Memory B cell (primary cell): ENCODE measurements at regions not wholly inside any gene's neighbourhood (a gene's known extent, or its start where the extent isn't known, plus 50 kb on each side); places are given as distances from the start of the nearest gene placed in this dataset.

ENCODE experiments used
- ATAC-seq: fragments of 150-1000 bp; cut with Tn5 transposase; 2 replicates; pipeline ENCODE4 v1.10.0; 2021; ENCODE audit warnings: low read depth, mild to moderate bottlenecking, moderate library complexity
- DNase-seq, 2 donors: peaks; one replicate each; pipeline ENCODE4 v3.0.0; 2022; ENCODE audit warnings: low spot score in 2 of 2
- H3K27ac Mint-ChIP-seq: one replicate; pipeline ENCODE4 v1.8.0; 2022; ENCODE audit warnings: mild to moderate bottlenecking, moderate library complexity, mixed read lengths
- H3K27me3 Mint-ChIP-seq: one replicate; pipeline ENCODE4 v1.8.0; 2022; ENCODE audit warnings: mixed read lengths
- H3K36me3 Mint-ChIP-seq: one replicate; pipeline ENCODE4 v1.8.0; 2022; ENCODE audit warnings: mild to moderate bottlenecking, mixed read lengths
- H3K4me1 Mint-ChIP-seq: one replicate; pipeline ENCODE4 v1.8.0; 2022; ENCODE audit warnings: mixed read lengths
- H3K4me3 Mint-ChIP-seq: one replicate; pipeline ENCODE4 v1.8.0; 2022; ENCODE audit warnings: mild to moderate bottlenecking, moderate library complexity, mixed read lengths
- H3K9me3 Mint-ChIP-seq: one replicate; pipeline ENCODE4 v1.8.0; 2022; ENCODE audit warnings: mixed read lengths

- H3K4me1 Mint-ChIP-seq, result peaks cover 4% of the 10 kb centered on the region
- H3K36me3 Mint-ChIP-seq, result peaks cover 1% of the 10 kb centered on the region
- no peak for ATAC-seq
- DNase-seq, result no peak
- peaks cover 4% of the 10 kb centered on the region for H3K27me3 Mint-ChIP-seq
- H3K27ac Mint-ChIP-seq, result no peak overlapping the region
- peak overlapping the region; percentile 9 for H3K4me3 Mint-ChIP-seq
- H3K9me3 Mint-ChIP-seq, result peaks cover 2% of the 10 kb centered on the region
These were observed 219.6 kb upstream of the SHH start for GRCh38 chr7:156031679-156032478.

DNA sequence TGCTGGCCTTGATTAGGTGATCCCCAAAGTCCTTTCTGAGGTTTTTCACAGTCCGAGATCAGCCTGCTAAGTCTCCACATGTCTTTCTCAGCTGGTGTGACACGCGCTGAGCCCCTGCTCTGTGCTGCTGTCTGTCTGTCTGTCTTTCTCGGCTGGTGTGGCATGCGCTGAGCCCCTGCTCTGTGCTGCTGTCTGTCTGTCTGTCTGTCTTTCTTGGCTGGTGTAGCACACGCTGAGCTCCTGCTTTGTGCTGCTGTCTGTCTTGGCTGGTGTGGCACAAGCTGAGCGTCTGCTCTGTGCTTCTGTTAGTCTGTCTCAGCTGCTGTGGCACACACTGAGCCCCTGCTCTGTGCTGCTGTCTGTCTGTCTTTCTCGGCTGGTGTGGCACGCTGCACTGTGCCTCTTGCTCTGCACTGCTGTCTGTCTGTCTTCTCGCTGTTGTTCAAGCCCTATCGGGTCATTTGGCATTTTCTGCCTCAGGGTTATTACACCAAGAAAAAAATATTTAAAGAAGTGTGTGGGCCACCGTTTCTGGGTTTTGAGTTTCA is 217.3 kb upstream of the SHH start:
- Mint-ChIP-seq H3K4me3 (no peak overlapping the region), H3K27ac (no peak overlapping the region), H3K4me1 (peaks cover 4% of the 10 kb centered on the region), H3K9me3 (peaks cover 2% of the 10 kb centered on the region), H3K27me3 (peaks cover 4% of the 10 kb centered on the region), H3K36me3 (peaks cover 1% of the 10 kb centered on the region)
- ATAC-seq, result no peak
- DNase-seq, result no peak

DNA sequence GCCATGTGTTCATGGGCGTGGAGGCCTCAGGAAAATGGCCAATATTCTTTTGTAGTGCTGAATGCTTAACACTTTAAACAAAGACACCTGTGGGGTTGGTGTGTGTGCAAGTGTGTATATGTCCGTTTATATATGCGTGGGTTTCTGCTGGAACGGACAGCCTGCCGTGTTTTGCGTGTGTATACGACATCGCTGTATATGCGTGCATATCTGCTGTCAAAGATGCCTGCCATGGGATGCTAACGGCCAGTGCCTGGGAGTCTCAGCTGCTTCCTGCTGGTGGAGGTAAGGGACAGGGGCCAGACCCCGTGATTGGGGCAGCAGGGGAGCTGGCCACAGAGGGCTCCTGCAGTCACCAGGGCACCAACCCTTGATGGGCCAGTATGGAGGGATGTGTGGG is 216.3 kb upstream of the SHH start:
- Mint-ChIP-seq H3K27me3 (peaks cover 4% of the 10 kb centered on the region), H3K9me3 (peaks cover 2% of the 10 kb centered on the region), H3K4me1 (no peaks in the 10 kb centered on the region), H3K36me3 (peaks cover 1% of the 10 kb centered on the region), H3K4me3 (no peak overlapping the region), H3K27ac (no peak overlapping the region)
- DNase-seq (no peak), ATAC-seq (no peak)

DNA sequence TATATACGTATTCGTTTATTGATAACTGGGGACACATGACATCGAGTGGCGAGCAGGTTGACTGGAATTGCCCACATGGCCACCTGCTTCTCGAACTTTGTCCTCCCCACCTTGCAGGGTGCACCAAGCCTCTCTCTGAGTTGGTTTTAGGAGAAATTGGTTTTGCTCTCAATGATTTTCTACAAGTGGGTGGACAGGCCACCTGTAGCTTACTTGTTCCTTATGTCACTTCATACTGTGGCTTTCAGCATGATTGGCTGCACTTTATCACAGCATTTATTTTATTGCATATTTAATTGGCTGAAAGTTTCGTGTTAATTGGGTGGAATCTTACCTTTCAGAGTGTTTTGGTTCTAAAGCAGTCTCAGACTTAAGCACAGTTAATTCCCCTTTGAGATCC is 215.6 kb upstream of the SHH start:
- no peak overlapping the region for H3K4me3 Mint-ChIP-seq
- H3K27me3 Mint-ChIP-seq, result peaks cover 4% of the 10 kb centered on the region
- no peak overlapping the region for H3K27ac Mint-ChIP-seq
- DNase-seq (no peak), ATAC-seq (no peak)
- H3K4me1 Mint-ChIP-seq, result no peaks in the 10 kb centered on the region
- peaks cover 1% of the 10 kb centered on the region for H3K36me3 Mint-ChIP-seq
- peaks cover 2% of the 10 kb centered on the region for H3K9me3 Mint-ChIP-seq

- Mint-ChIP-seq H3K9me3 (no peaks in the 10 kb centered on the region), H3K36me3 (no peaks in the 10 kb centered on the region), H3K27ac (no peak overlapping the region), H3K27me3 (peaks cover 2% of the 10 kb centered on the region), H3K4me3 (no peak overlapping the region), H3K4me1 (no peaks in the 10 kb centered on the region)
- ATAC-seq, result no peak
- DNase-seq, result no peak
These were observed 214.3 kb upstream of the SHH start for GRCh38 chr7:156026603-156027002.

DNA sequence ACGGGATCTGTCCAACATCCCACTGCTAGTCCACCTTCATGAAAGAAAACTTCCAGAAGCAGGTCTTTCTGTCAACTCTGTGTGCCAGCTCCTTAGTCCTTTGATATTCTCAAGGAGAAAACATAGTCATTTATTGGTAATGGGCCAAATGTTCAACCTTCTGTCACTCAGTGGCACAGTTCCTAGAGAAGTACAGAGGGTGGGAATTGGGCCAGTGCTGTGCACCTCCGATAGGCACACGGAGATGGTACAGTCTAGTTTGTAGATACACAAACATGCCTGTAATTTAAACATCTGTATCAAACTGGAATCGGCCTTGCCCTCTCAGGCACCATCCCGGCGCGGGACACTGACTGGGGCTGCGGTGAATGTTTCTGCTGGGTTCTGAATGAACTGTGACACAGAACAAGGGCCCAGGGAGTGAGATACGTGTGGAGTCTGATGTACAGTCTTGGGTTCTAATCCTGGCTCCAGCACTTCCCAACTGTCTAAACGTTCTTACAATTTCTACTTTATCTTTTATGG is 213.9 kb upstream of the SHH start:
- Mint-ChIP-seq H3K27me3 (peaks cover 2% of the 10 kb centered on the region), H3K4me3 (no peak overlapping the region), H3K36me3 (no peaks in the 10 kb centered on the region), H3K27ac (no peak overlapping the region), H3K9me3 (no peaks in the 10 kb centered on the region), H3K4me1 (no peaks in the 10 kb centered on the region)
- DNase-seq, result no peak
- ATAC-seq, result no peak

- Mint-ChIP-seq H3K27ac (no peak overlapping the region), H3K36me3 (no peaks in the 10 kb centered on the region), H3K9me3 (no peaks in the 10 kb centered on the region), H3K4me3 (no peak overlapping the region), H3K4me1 (no peaks in the 10 kb centered on the region), H3K27me3 (peaks cover 2% of the 10 kb centered on the region)
- no peak for DNase-seq
- no peak for ATAC-seq
These were observed 213.4 kb upstream of the SHH start for GRCh38 chr7:156025675-156026074.

DNA sequence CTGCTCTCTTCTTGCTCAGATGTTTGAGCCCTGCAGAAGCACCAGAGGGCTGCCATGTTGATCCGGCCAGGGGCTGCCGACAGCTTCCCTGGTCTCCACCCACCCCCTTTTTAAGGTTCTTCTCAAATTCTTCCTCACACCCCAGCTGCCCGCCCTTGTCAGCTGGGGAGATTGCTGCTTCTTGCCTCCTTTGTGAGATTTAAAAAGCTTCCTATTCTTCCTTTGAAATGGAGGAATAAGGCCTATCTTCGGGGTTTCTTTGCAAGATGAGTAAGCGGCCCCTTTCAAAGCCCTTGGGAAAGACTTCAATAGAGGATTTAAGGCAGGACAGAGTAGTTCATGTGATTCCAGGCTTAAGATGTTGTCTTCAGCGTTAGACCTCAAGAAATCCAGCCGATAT is 211.9 kb upstream of the SHH start:
- Mint-ChIP-seq H3K4me1 (no peaks in the 10 kb centered on the region), H3K9me3 (no peaks in the 10 kb centered on the region), H3K27ac (no peak overlapping the region), H3K27me3 (no peaks in the 10 kb centered on the region), H3K4me3 (no peak overlapping the region), H3K36me3 (no peaks in the 10 kb centered on the region)
- ATAC-seq (no peak), DNase-seq (no peak)

- ATAC-seq (no peak), DNase-seq (no peak)
- H3K36me3 Mint-ChIP-seq, result peaks cover 1% of the 10 kb centered on the region
- no peaks in the 10 kb centered on the region for H3K4me1 Mint-ChIP-seq
- peaks cover 2% of the 10 kb centered on the region for H3K9me3 Mint-ChIP-seq
- no peak overlapping the region for H3K27ac Mint-ChIP-seq
- H3K27me3 Mint-ChIP-seq, result peaks cover 1% of the 10 kb centered on the region
- no peak overlapping the region for H3K4me3 Mint-ChIP-seq
These were observed 210.5 kb upstream of the SHH start for GRCh38 chr7:156022483-156023459.

DNA sequence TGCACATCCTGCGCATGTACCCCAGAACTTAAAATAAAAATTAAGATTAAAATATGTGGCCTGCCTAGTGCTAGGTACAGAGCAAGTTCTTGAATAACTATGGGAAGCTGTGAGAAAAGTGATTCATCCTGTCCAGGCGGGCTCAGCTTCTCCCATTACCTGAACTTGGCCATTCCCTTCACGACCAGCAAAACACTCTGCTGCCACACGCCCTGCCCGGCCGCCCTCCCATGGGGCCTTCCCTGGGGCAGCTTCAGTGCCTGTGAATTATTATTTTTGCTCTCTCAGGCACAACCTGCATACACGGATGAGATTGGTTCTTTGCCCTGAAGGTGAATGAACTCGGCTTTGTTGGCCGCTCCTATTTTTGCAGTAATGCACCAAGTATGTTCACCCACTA is 209.2 kb upstream of the SHH start:
- Mint-ChIP-seq H3K4me3 (no peak overlapping the region), H3K27me3 (peaks cover 1% of the 10 kb centered on the region), H3K27ac (no peak overlapping the region), H3K9me3 (peaks cover 2% of the 10 kb centered on the region), H3K36me3 (peaks cover 1% of the 10 kb centered on the region), H3K4me1 (no peaks in the 10 kb centered on the region)
- no peak for DNase-seq
- no peak for ATAC-seq

- ATAC-seq, result no peak
- no peak for DNase-seq
- Mint-ChIP-seq H3K27me3 (peaks cover 1% of the 10 kb centered on the region), H3K36me3 (peaks cover 1% of the 10 kb centered on the region), H3K4me3 (no peak overlapping the region), H3K4me1 (no peaks in the 10 kb centered on the region), H3K27ac (no peak overlapping the region), H3K9me3 (peaks cover 2% of the 10 kb centered on the region)
These were observed 208.3 kb upstream of the SHH start for GRCh38 chr7:156020566-156020965.

DNA sequence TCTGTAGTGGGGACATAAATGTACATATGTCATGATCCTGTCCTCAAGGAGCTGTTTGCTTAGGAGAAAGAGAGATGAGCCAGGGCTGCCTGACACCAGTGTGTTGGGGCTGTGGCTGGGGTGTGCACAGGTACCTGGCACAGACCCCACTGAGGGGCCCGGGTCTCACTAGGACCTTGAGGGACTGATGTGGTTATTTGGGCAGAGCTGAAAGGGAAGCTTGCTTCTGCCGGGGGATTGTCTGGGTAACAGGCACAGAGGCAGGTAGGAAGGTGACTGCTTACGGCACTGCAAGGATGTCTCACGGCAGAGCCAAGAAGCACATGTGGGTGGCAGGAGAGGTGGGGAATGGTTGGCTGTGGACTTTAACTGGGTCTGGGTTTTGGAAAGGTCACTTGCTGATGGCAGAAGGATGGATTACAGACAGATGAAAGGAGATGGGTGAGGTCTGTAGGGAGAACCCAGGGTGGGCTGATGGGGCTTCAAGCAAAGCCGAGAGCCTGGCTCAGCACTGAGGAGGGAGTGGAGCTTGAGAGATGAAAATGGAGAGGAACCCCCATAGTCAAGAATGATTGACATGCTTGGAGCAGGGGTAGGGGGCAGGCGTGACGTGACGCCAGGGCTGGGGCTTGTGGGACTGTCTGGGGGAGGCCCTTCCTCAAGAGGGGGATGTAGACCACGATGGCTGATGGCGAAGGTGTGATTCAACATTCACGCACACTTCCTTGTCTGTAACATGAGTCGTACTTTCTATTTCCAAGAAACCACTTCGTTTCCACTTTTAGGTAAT is 207.7 kb upstream of the SHH start:
- Mint-ChIP-seq H3K36me3 (peaks cover 1% of the 10 kb centered on the region), H3K9me3 (peaks cover 2% of the 10 kb centered on the region), H3K27ac (no peak overlapping the region), H3K4me3 (no peak overlapping the region), H3K4me1 (no peaks in the 10 kb centered on the region), H3K27me3 (peaks cover 1% of the 10 kb centered on the region)
- DNase-seq, result no peak
- no peak for ATAC-seq

- Mint-ChIP-seq H3K27ac (no peak overlapping the region), H3K36me3 (peaks cover 1% of the 10 kb centered on the region), H3K9me3 (peaks cover 2% of the 10 kb centered on the region), H3K4me1 (no peaks in the 10 kb centered on the region), H3K4me3 (no peak overlapping the region), H3K27me3 (peaks cover 1% of the 10 kb centered on the region)
- ATAC-seq, result no peak
- DNase-seq, result no peak
These were observed 207.0 kb upstream of the SHH start for GRCh38 chr7:156019308-156019707.
